K562 (cell line): ENCODE measurements at regions not wholly inside any gene's neighbourhood (a gene's known extent, or its start where the extent isn't known, plus 50 kb on each side); places are given as distances from the start of the nearest gene placed in this dataset.

ENCODE experiments used
- BRF1 ChIP-seq: IDR thresholded peaks from 3 replicates; pipeline ENCODE4 v1.6.1; 2011; ENCODE audit warnings: borderline replicate concordance, mild to moderate bottlenecking; ENCODE audit not compliant: insufficient read length; ENCODE audit errors: extremely low read depth
- CTCF ChIP-seq, 3 experiments: IDR thresholded peaks in 2 of 3; conservative IDR thresholded peaks in 1 of 3; 2 replicates each; pipeline ENCODE4 v1.5.1; 2011 to 2012; ENCODE audit warnings: low read length in 3 of 3, mild to moderate bottlenecking in 3 of 3, control low read depth in 2 of 3, improper control_type of control experiment in 1 of 3, inconsistent platforms in 1 of 3, low read depth in 1 of 3, mixed read lengths in 1 of 3, moderate library complexity in 1 of 3; ENCODE audit not compliant: insufficient read depth in 2 of 3
- KLF13 ChIP-seq: fragments of 450-650 bp; IDR thresholded peaks from 2 replicates; pipeline ENCODE4 v1.6.1; 2016; ENCODE audit warnings: missing genetic modification characterization, low read depth, mild to moderate bottlenecking, missing compliant biosample characterization, moderate library complexity, borderline replicate concordance
- PHF8 ChIP-seq: fragments of 200-600 bp; sonication (generic); IDR thresholded peaks from 2 replicates; pipeline ENCODE4 v1.6.1; 2012; ENCODE audit warnings: mixed run types, mild to moderate bottlenecking, inconsistent platforms, low read length, moderate library complexity, borderline replicate concordance
- POLR2A ChIP-seq: fragments of 450-650 bp; conservative IDR thresholded peaks from 2 replicates; pipeline ENCODE4 v1.6.1; 2016
- REST ChIP-seq, 2 experiments: fragments of 450-650 bp; formaldehyde crosslinking in 1 of 2; IDR thresholded peaks; 2 replicates each; pipeline versions ENCODE4 v1.4.0 to v1.6.1; 2014 to 2020; ENCODE audit warnings: mild to moderate bottlenecking in 2 of 2, borderline replicate concordance in 1 of 2, low read depth in 1 of 2
- ZNF707 ChIP-seq: fragments of 250-450 bp; sonication (Bioruptor Pico); conservative IDR thresholded peaks from 2 replicates; pipeline ENCODE4 v1.8.0; 2022; ENCODE audit warnings: inconsistent platforms, mild to moderate bottlenecking, moderate library complexity
- ZZZ3 ChIP-seq: fragments of 450-650 bp; IDR thresholded peaks from 2 replicates; pipeline ENCODE4 v1.6.1; 2016; ENCODE audit warnings: antibody characterized with exemption, mild to moderate bottlenecking, moderate library complexity
- TF ChIP-seq, protein P1 (sequence below): sonication (generic); formaldehyde crosslinking; IDR thresholded peaks from 2 replicates; pipeline ENCODE4 v1.4.0; 2020; ENCODE audit warnings: mild to moderate bottlenecking, missing genetic modification reagents
- TF ChIP-seq, protein P2 (sequence below), 2 experiments: fragments of 450-650 bp; IDR thresholded peaks; 2 replicates each; pipeline ENCODE4 v1.6.1; 2018; ENCODE audit warnings: mild to moderate bottlenecking in 2 of 2, low read depth in 1 of 2; ENCODE audit not compliant: partially characterized antibody in 2 of 2
- TF ChIP-seq, protein P3 (sequence below): IDR thresholded peaks from 2 replicates; pipeline ENCODE4 v1.6.1; 2016; ENCODE audit warnings: missing genetic modification characterization, missing compliant biosample characterization

- TF ChIP-seq REST (IDR thresholded peaks at IDR 0.05; ENCODE audit: borderline replicate concordance) (no peak), REST (CRISPR knock-in tag; IDR thresholded peaks at IDR 0.05; ENCODE audit: low read depth) (no peak), POLR2A (no peak), PHF8 (no peak), KLF13 (no peak), CTCF (IDR thresholded peaks at IDR 0.05 in 2 of 3, conservative IDR thresholded peaks at IDR 0.05 in 1 of 3; ENCODE audit: insufficient read depth in 2 of 3, low read depth in 1 of 3, low read length in 3 of 3) (no peak), ZNF707 (CRISPR knock-in tag) (no peak), ZZZ3 (no peak), BRF1 (no peak)
- TF ChIP-seq, protein P1, sequence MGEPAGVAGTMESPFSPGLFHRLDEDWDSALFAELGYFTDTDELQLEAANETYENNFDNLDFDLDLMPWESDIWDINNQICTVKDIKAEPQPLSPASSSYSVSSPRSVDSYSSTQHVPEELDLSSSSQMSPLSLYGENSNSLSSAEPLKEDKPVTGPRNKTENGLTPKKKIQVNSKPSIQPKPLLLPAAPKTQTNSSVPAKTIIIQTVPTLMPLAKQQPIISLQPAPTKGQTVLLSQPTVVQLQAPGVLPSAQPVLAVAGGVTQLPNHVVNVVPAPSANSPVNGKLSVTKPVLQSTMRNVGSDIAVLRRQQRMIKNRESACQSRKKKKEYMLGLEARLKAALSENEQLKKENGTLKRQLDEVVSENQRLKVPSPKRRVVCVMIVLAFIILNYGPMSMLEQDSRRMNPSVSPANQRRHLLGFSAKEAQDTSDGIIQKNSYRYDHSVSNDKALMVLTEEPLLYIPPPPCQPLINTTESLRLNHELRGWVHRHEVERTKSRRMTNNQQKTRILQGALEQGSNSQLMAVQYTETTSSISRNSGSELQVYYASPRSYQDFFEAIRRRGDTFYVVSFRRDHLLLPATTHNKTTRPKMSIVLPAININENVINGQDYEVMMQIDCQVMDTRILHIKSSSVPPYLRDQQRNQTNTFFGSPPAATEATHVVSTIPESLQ (CRISPR knock-in tag): no peak
- TF ChIP-seq, protein P2, sequence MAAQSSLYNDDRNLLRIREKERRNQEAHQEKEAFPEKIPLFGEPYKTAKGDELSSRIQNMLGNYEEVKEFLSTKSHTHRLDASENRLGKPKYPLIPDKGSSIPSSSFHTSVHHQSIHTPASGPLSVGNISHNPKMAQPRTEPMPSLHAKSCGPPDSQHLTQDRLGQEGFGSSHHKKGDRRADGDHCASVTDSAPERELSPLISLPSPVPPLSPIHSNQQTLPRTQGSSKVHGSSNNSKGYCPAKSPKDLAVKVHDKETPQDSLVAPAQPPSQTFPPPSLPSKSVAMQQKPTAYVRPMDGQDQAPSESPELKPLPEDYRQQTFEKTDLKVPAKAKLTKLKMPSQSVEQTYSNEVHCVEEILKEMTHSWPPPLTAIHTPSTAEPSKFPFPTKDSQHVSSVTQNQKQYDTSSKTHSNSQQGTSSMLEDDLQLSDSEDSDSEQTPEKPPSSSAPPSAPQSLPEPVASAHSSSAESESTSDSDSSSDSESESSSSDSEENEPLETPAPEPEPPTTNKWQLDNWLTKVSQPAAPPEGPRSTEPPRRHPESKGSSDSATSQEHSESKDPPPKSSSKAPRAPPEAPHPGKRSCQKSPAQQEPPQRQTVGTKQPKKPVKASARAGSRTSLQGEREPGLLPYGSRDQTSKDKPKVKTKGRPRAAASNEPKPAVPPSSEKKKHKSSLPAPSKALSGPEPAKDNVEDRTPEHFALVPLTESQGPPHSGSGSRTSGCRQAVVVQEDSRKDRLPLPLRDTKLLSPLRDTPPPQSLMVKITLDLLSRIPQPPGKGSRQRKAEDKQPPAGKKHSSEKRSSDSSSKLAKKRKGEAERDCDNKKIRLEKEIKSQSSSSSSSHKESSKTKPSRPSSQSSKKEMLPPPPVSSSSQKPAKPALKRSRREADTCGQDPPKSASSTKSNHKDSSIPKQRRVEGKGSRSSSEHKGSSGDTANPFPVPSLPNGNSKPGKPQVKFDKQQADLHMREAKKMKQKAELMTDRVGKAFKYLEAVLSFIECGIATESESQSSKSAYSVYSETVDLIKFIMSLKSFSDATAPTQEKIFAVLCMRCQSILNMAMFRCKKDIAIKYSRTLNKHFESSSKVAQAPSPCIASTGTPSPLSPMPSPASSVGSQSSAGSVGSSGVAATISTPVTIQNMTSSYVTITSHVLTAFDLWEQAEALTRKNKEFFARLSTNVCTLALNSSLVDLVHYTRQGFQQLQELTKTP (IDR thresholded peaks at IDR 0.05; ENCODE audit: low read depth in 1 of 2, partially characterized antibody in 2 of 2): no peak
- TF ChIP-seq, protein P3, sequence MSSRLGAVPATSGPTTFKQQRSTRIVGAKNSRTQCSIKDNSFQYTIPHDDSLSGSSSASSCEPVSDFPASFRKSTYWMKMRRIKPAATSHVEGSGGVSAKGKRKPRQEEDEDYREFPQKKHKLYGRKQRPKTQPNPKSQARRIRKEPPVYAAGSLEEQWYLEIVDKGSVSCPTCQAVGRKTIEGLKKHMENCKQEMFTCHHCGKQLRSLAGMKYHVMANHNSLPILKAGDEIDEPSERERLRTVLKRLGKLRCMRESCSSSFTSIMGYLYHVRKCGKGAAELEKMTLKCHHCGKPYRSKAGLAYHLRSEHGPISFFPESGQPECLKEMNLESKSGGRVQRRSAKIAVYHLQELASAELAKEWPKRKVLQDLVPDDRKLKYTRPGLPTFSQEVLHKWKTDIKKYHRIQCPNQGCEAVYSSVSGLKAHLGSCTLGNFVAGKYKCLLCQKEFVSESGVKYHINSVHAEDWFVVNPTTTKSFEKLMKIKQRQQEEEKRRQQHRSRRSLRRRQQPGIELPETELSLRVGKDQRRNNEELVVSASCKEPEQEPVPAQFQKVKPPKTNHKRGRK: no peak
Measured at GRCh38 chr1:5525597-5526384, 466.4 kb downstream of the NPHP4 start.
